A549 (cell line): ENCODE measurements at regions not wholly inside any gene's neighbourhood (a gene's known extent, or its start where the extent isn't known, plus 50 kb on each side); places are given as distances from the start of the nearest gene placed in this dataset.

Source experiments
- ATAC-seq, 2 experiments: fragments of 200-7000 bp in 1 of 2; fragments of >200 bp in 1 of 2; cut with Nextera tagmentation in 1 of 2; cut with Tn5 transposase in 1 of 2; 3 replicates each; pipeline versions ENCODE4 v1.8.0 to v1.9.1; 2018 to 2020; ENCODE audit warnings: mild to moderate bottlenecking in 1 of 2, moderate library complexity in 1 of 2
- CTCF ChIA-PET: fragments of 300-600 bp; sonication (Branson Sonifier 250); formaldehyde crosslinking; extraction: SDS; loops from one replicate; lab custom pipeline; 2021; ENCODE audit warnings: antibody characterized with exemption, inconsistent platforms; lab: Yijun Ruan, JAX
- POLR2A ChIA-PET: fragments of 350-600 bp; formaldehyde crosslinking; extraction: SDS; loops from one replicate; lab custom pipeline; 2021; ENCODE audit warnings: antibody characterized with exemption, inconsistent platforms; lab: Yijun Ruan, JAX
- DNase-seq, 2 experiments: peaks; one replicate each; pipeline versions ENCODE4 v3.0.0 to v3.0.0-alpha.2; 2011 to 2016; ENCODE audit warnings: low read depth in 1 of 2, low spot score in 1 of 2
- FAIRE-seq: peaks from 2 replicates; lab custom pipeline; 2011; peaks lifted over from hg19 to GRCh38; lab: Jason Lieb, UNC
- H3K27ac ChIP-seq, 2 experiments: fragments of >200 bp; sonication (Bioruptor Twin); formaldehyde crosslinking; 3 replicates each; pipeline ENCODE4 v1.5.1; 2016 to 2017
- H3K4me1 ChIP-seq: fragments of >200 bp; sonication (Bioruptor Twin); formaldehyde crosslinking; 3 replicates; pipeline ENCODE4 v1.6.1; 2016
- H3K4me2 ChIP-seq: fragments of >200 bp; sonication (Bioruptor Twin); formaldehyde crosslinking; 3 replicates; pipeline ENCODE4 v1.6.1; 2016
- H3K4me3 ChIP-seq: fragments of >200 bp; sonication (Bioruptor Twin); formaldehyde crosslinking; 3 replicates; pipeline ENCODE4 v1.5.1; 2016
- H3K9me3 ChIP-seq: fragments of >200 bp; sonication (Bioruptor Twin); formaldehyde crosslinking; 3 replicates; pipeline ENCODE4 v1.6.1; 2016
- CEBPB ChIP-seq, 2 experiments: fragments of >200 bp in 1 of 2; sonication (Bioruptor Twin) in 1 of 2; formaldehyde crosslinking in 1 of 2; IDR thresholded peaks; 2 replicates each; pipeline ENCODE4 v1.6.1; 2012 to 2016
- CHD4 ChIP-seq: fragments of 200-600 bp; sonication (generic); IDR thresholded peaks from 2 replicates; pipeline ENCODE4 v1.6.1; 2016; ENCODE audit warnings: antibody characterized with exemption, mild to moderate bottlenecking, borderline replicate concordance
- EHF ChIP-seq: fragments of 250-450 bp; sonication (Bioruptor Pico); IDR thresholded peaks from 2 replicates; pipeline ENCODE4 v1.5.0; 2020; ENCODE audit warnings: mild to moderate bottlenecking
- EHMT2 ChIP-seq: fragments of 200-600 bp; sonication (generic); IDR thresholded peaks from 2 replicates; pipeline ENCODE4 v1.6.1; 2016; ENCODE audit warnings: antibody characterized with exemption, low read depth, mild to moderate bottlenecking, moderate library complexity
- EP300 ChIP-seq, 2 experiments: fragments of >200 bp; sonication (Bioruptor Twin); formaldehyde crosslinking; IDR thresholded peaks; 2 replicates in 1 of 2; 3 replicates in 1 of 2; pipeline ENCODE4 v1.6.1; 2016 to 2017
- ESRRA ChIP-seq: fragments of 150-350 bp; IDR thresholded peaks from 2 replicates; pipeline ENCODE4 v1.6.1; 2014; ENCODE audit warnings: mild to moderate bottlenecking, low read length, borderline replicate concordance
- FOSL2 ChIP-seq, 2 experiments: fragments of 450-650 bp in 1 of 2; fragments of >200 bp in 1 of 2; sonication (Bioruptor Twin) in 1 of 2; formaldehyde crosslinking; IDR thresholded peaks; 2 replicates each; pipeline versions ENCODE4 v1.5.0 to v1.6.1; 2016 to 2020; ENCODE audit warnings: mild to moderate bottlenecking in 1 of 2, moderate library complexity in 1 of 2
- FOXS1 ChIP-seq: fragments of 250-450 bp; sonication (Bioruptor Pico); IDR thresholded peaks from 2 replicates; pipeline ENCODE4 v1.5.0; 2020; ENCODE audit warnings: mild to moderate bottlenecking, moderate library complexity
- HDAC2 ChIP-seq: fragments of 200-600 bp; sonication (generic); IDR thresholded peaks from 2 replicates; pipeline ENCODE4 v1.6.1; 2016
- HEYL ChIP-seq: fragments of 250-450 bp; sonication (Bioruptor Pico); IDR thresholded peaks from 2 replicates; pipeline ENCODE4 v1.8.0; 2021; ENCODE audit warnings: mild to moderate bottlenecking, moderate library complexity
- HOXA7 ChIP-seq: fragments of 250-450 bp; sonication (Bioruptor Pico); IDR thresholded peaks from 2 replicates; pipeline ENCODE4 v1.5.0; 2020; ENCODE audit warnings: mild to moderate bottlenecking, moderate library complexity
- JUN ChIP-seq, 2 experiments: fragments of >200 bp; sonication (Bioruptor Twin); formaldehyde crosslinking; IDR thresholded peaks; 2 replicates in 1 of 2; 3 replicates in 1 of 2; pipeline ENCODE4 v1.6.1; 2016 to 2017
- KDM5A ChIP-seq: fragments of 200-600 bp; sonication (generic); IDR thresholded peaks from 2 replicates; pipeline ENCODE4 v1.6.1; 2016; ENCODE audit warnings: antibody characterized with exemption, mild to moderate bottlenecking
- MAFK ChIP-seq: fragments of 450-650 bp; IDR thresholded peaks from 2 replicates; pipeline ENCODE4 v1.6.1; 2014; ENCODE audit not compliant: partially characterized antibody
- MAZ ChIP-seq: fragments of 150-350 bp; IDR thresholded peaks from 2 replicates; pipeline ENCODE4 v1.6.1; 2014; ENCODE audit warnings: antibody characterized with exemption, low read depth, low read length, borderline replicate concordance
- PHF8 ChIP-seq: fragments of 200-600 bp; sonication (generic); IDR thresholded peaks from 2 replicates; pipeline ENCODE4 v1.6.1; 2016; ENCODE audit warnings: low read depth, mild to moderate bottlenecking, antibody characterized with exemption, moderate library complexity, borderline replicate concordance
- POLR2A ChIP-seq: IDR thresholded peaks from 2 replicates; pipeline ENCODE4 v1.6.1; 2012; ENCODE audit warnings: mild to moderate bottlenecking, low read length
- RAD21 ChIP-seq, 2 experiments: fragments of >200 bp in 1 of 2; sonication (Bioruptor Twin) in 1 of 2; formaldehyde crosslinking in 1 of 2; IDR thresholded peaks in 1 of 2; conservative IDR thresholded peaks in 1 of 2; 2 replicates in 1 of 2; 3 replicates in 1 of 2; pipeline ENCODE4 v1.6.1; 2012 to 2018; ENCODE audit warnings: inconsistent platforms in 1 of 2
- RARB ChIP-seq: fragments of 250-450 bp; sonication (Bioruptor Pico); IDR thresholded peaks from 2 replicates; pipeline ENCODE4 v1.8.0; 2021; ENCODE audit warnings: mild to moderate bottlenecking, moderate library complexity
- RCOR1 ChIP-seq: fragments of 150-350 bp; IDR thresholded peaks from 2 replicates; pipeline ENCODE4 v1.6.1; 2014; ENCODE audit warnings: antibody characterized with exemption, low read length, low read depth
- RFX5 ChIP-seq: fragments of 450-650 bp; IDR thresholded peaks from 2 replicates; pipeline ENCODE4 v1.7.1; 2014; ENCODE audit warnings: antibody characterized with exemption, mild to moderate bottlenecking, moderate library complexity
- RNF2 ChIP-seq: fragments of 200-600 bp; sonication (generic); IDR thresholded peaks from 2 replicates; pipeline ENCODE4 v1.6.1; 2016; ENCODE audit warnings: low read depth, mild to moderate bottlenecking, antibody characterized with exemption, moderate library complexity, borderline replicate concordance
- TP53 ChIP-seq: fragments of 250-450 bp; sonication (Bioruptor Pico); IDR thresholded peaks from 2 replicates; pipeline ENCODE4 v1.5.0; 2021; ENCODE audit warnings: mild to moderate bottlenecking, moderate library complexity
- ZC3H11A ChIP-seq: fragments of 450-650 bp; IDR thresholded peaks from 2 replicates; pipeline ENCODE4 v1.6.1; 2014; ENCODE audit warnings: antibody characterized with exemption, mild to moderate bottlenecking
- ZNF302 ChIP-seq: fragments of 250-450 bp; sonication (Bioruptor Pico); IDR thresholded peaks from 2 replicates; pipeline ENCODE4 v1.9.0; 2021; ENCODE audit warnings: inconsistent platforms, mild to moderate bottlenecking, moderate library complexity
- ZSCAN20 ChIP-seq: fragments of 250-450 bp; sonication (Bioruptor Pico); IDR thresholded peaks from 2 replicates; pipeline ENCODE4 v1.8.0; 2022; ENCODE audit warnings: mild to moderate bottlenecking, moderate library complexity
- WGBS: methylation state at CpG from one replicate; pipeline ENCODE4 v1.1.6; 2017; ENCODE audit errors: missing lambda C conversion rate; 5-methylcytosine and 5-hydroxymethylcytosine counted together
- TF ChIP-seq, protein P1 (sequence below): IDR thresholded peaks from 2 replicates; pipeline ENCODE4 v1.6.1; 2012
- TF ChIP-seq, protein P2 (sequence below): fragments of 250-450 bp; sonication (Bioruptor Pico); IDR thresholded peaks from 2 replicates; pipeline ENCODE4 v1.5.0; 2021; ENCODE audit warnings: mild to moderate bottlenecking, moderate library complexity, borderline replicate concordance
- TF ChIP-seq, protein P3 (sequence below): IDR thresholded peaks from 2 replicates; pipeline ENCODE4 v1.6.1; 2012

DNA sequence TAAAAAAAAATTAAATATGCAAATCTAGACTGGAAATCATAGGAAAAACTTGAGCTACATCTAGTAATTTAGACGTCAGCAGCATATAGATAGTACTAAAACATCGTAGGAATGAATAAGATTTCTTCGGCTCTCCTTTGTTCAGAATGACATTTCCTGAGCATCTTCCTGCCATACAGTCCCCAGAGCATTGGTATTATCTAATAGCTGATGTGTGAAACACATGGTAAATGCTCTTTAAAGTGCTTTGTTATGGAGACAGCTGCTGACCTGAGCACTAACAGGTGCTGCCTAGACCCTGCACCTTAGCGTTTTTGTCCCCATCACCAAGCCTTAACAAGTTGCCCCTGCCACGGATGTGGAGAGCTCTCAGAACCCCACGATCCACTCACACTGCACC lies 692.3 kb upstream of the PIK3C3 start:
- H3K4me3 ChIP-seq: no peak overlapping the region
- no peak for ATAC-seq
- CTCF ChIA-PET: no interaction called here
- 3% methylated on average over 4 of the region's 6 CpGs for WGBS
- FAIRE-seq: no peak
- H3K4me2 ChIP-seq: no peak overlapping the region
- no peaks in the 10 kb centered on the region for H3K9me3 ChIP-seq
- no peak overlapping the region for H3K27ac ChIP-seq
- H3K4me1 ChIP-seq: no peaks in the 10 kb centered on the region
- DNase-seq: no peak
- POLR2A ChIA-PET: no interaction called here
- no peak for TF ChIP-seq EP300 (IDR thresholded peaks at IDR 0.05)
- no peak for TF ChIP-seq HEYL (CRISPR knock-in tag)
- no peak for TF ChIP-seq RFX5
- no peak for TF ChIP-seq HOXA7 (CRISPR knock-in tag)
- TF ChIP-seq RCOR1: no peak
- TF ChIP-seq POLR2A: no peak
- TF ChIP-seq PHF8: no peak
- TF ChIP-seq TP53 (CRISPR knock-in tag): no peak
- TF ChIP-seq ESRRA: no peak
- TF ChIP-seq EHF (CRISPR knock-in tag): no peak
- TF ChIP-seq, protein P1, sequence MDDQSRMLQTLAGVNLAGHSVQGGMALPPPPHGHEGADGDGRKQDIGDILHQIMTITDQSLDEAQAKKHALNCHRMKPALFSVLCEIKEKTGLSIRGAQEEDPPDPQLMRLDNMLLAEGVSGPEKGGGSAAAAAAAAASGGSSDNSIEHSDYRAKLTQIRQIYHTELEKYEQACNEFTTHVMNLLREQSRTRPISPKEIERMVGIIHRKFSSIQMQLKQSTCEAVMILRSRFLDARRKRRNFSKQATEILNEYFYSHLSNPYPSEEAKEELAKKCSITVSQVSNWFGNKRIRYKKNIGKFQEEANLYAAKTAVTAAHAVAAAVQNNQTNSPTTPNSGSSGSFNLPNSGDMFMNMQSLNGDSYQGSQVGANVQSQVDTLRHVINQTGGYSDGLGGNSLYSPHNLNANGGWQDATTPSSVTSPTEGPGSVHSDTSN: no peak
- no peak for TF ChIP-seq CHD4
- no peak for TF ChIP-seq MAZ
- no peak for TF ChIP-seq ZNF302 (CRISPR knock-in tag)
- no peak for TF ChIP-seq ZSCAN20
- no peak for TF ChIP-seq RNF2

DNA sequence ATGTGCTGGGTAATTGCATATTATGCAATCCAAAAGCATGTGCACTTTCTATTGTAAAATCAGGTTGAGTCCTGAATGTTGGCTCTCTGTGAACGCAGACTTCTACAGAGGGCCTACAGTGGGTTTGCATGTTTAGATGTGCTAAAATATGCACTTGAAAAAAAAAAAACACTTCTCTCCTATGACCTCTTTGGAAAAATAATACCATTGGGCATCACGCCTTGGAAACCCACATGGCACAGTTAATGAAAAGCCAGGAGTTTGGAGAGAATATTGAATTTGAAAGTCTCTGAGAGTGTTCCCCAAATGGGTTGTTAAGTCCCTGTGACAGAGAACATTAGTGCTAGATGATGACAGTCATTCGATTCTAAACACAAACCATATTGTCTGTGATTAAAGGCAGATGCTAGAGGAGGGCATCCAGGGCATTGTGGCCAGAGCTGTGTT lies 710.4 kb upstream of the PIK3C3 start:
- ATAC-seq: no peak
- DNase-seq: no peak
- TF ChIP-seq FOXS1 (no peak), ZSCAN20 (no peak), KDM5A (no peak), FOSL2 (IDR thresholded peaks at IDR 0.05) (no peak), FOSL2 (CRISPR knock-in tag; IDR thresholded peaks at IDR 0.05) (no peak), EHF (CRISPR knock-in tag) (no peak), RARB (CRISPR knock-in tag) (no peak), EHMT2 (no peak), CEBPB (IDR thresholded peaks at IDR 0.05) (no peak), HEYL (CRISPR knock-in tag) (no peak), EP300 (IDR thresholded peaks at IDR 0.05) (no peak), HDAC2 (no peak), JUN (IDR thresholded peaks at IDR 0.05) (no peak), MAFK (no peak), MAZ (no peak), CHD4 (no peak), RAD21 (conservative IDR thresholded peaks at IDR 0.05 in 1 of 2, IDR thresholded peaks at IDR 0.05 in 1 of 2) (no peak), ZC3H11A (no peak)
- TF ChIP-seq, protein P2, sequence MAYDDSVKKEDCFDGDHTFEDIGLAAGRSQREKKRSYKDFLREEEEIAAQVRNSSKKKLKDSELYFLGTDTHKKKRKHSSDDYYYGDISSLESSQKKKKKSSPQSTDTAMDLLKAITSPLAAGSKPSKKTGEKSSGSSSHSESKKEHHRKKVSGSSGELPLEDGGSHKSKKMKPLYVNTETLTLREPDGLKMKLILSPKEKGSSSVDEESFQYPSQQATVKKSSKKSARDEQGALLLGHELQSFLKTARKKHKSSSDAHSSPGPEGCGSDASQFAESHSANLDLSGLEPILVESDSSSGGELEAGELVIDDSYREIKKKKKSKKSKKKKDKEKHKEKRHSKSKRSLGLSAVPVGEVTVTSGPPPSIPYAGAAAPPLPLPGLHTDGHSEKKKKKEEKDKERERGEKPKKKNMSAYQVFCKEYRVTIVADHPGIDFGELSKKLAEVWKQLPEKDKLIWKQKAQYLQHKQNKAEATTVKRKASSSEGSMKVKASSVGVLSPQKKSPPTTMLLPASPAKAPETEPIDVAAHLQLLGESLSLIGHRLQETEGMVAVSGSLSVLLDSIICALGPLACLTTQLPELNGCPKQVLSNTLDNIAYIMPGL: no peak
- TF ChIP-seq, protein P1: no peak
- TF ChIP-seq, protein P3, sequence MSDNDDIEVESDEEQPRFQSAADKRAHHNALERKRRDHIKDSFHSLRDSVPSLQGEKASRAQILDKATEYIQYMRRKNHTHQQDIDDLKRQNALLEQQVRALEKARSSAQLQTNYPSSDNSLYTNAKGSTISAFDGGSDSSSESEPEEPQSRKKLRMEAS: no peak
- ChIA-PET CTCF (no interaction called here), POLR2A (no interaction called here)
- Histone ChIP-seq H3K4me3 (no peak overlapping the region), H3K27ac (no peak overlapping the region), H3K9me3 (no peaks in the 10 kb centered on the region), H3K4me1 (no peaks in the 10 kb centered on the region), H3K4me2 (no peak overlapping the region)
- 24% methylated on average over 3 of the region's 3 CpGs for WGBS
- FAIRE-seq: no peak
